ENCODE measurements at regions not wholly inside any gene's neighbourhood (a gene's known extent, or its start where the extent isn't known, plus 50 kb on each side); places are given as distances from the start of the nearest gene placed in this dataset.

- TF ChIP-seq CTCF (IDR thresholded peaks at IDR 0.05): no peak
- no peak for TF ChIP-seq POLR2A (IDR thresholded peaks at IDR 0.05)
Observed at GRCh38 chr4:119797238-119797894, 168.8 kb upstream of the PDE5A start.

All from testis (tissue), 2 donors.